Peyer's patch (tissue), 4 donors: ENCODE measurements at regions not wholly inside any gene's neighbourhood (a gene's known extent, or its start where the extent isn't known, plus 50 kb on each side); places are given as distances from the start of the nearest gene placed in this dataset.

Experiments
- DNase-seq, 3 donors: peaks; one replicate each; pipeline ENCODE4 v3.0.0-alpha.2; 2017 to 2019
- H3K27ac ChIP-seq, 4 donors: fragments of 200-600 bp; sonication (generic); one replicate each; pipeline ENCODE4 v1.5.1; 2016 to 2019
- H3K27me3 ChIP-seq, 2 donors: fragments of 200-600 bp; sonication (generic); one replicate each; pipeline ENCODE4 v1.5.1; 2019
- H3K36me3 ChIP-seq, 3 donors: fragments of 200-600 bp; sonication (generic); one replicate each; pipeline ENCODE4 v1.5.1; 2016 to 2019
- H3K4me1 ChIP-seq, 4 donors: fragments of 200-600 bp; sonication (generic); one replicate each; pipeline ENCODE4 v1.5.1; 2016 to 2019
- H3K4me3 ChIP-seq, 4 donors: fragments of 200-600 bp; sonication (generic); 1 replicate in 3 of 4; 2 replicates in 1 of 4; pipeline ENCODE4 v1.5.1; 2016 to 2019; ENCODE audit warnings: mild to moderate bottlenecking in 1 of 4
- H3K9me3 ChIP-seq, 4 donors: fragments of 200-600 bp; sonication (generic); one replicate each; pipeline ENCODE4 v1.5.1; 2016 to 2019; ENCODE audit warnings: mild to moderate bottlenecking in 1 of 4
- POLR2A ChIP-seq, 2 donors: fragments of 450-650 bp; IDR thresholded peaks; one replicate each; pipeline ENCODE4 v1.5.1; 2017; ENCODE audit warnings: antibody characterized with exemption in 2 of 2, mild to moderate bottlenecking in 2 of 2, moderate library complexity in 2 of 2
- TF ChIP-seq, protein P1 (sequence below), 6 experiments: fragments of 450-650 bp in 4 of 6; fragments of 200-600 bp in 2 of 6; sonication (generic) in 1 of 6; IDR thresholded peaks; one replicate each; pipeline ENCODE4 v1.5.1; 2017 to 2019; ENCODE audit warnings: antibody characterized with exemption in 6 of 6, mild to moderate bottlenecking in 3 of 6, moderate library complexity in 1 of 6

DNA sequence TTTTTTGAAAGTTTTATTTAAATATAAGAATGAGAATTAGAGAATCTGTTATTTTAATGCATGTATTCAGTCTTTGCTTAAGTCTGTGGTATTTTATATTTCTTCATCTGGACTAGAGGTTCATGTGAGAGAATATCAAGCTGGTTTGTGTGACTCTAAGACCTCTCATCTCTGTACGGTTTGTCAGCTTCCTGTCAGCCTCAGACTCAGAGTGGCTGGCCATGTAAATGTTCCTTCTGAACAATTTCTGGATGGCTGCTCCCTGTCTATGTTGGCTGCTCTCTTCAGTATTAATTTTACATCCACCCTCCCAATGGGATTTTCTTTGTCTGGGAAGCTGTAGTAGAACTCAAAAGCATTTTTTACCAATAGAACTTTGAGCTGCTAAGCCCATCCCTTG, 225.3 kb upstream of the THUMPD2 start:
- H3K36me3 ChIP-seq = no peaks in the 10 kb centered on the region
- no peak for DNase-seq
- H3K27me3 ChIP-seq = no peaks in the 10 kb centered on the region
- no peak overlapping the region for H3K4me3 ChIP-seq
- H3K4me1 ChIP-seq = no peaks in the 10 kb centered on the region
- no peaks in the 10 kb centered on the region for H3K9me3 ChIP-seq
- H3K27ac ChIP-seq = no peak overlapping the region
- TF ChIP-seq, protein P1, sequence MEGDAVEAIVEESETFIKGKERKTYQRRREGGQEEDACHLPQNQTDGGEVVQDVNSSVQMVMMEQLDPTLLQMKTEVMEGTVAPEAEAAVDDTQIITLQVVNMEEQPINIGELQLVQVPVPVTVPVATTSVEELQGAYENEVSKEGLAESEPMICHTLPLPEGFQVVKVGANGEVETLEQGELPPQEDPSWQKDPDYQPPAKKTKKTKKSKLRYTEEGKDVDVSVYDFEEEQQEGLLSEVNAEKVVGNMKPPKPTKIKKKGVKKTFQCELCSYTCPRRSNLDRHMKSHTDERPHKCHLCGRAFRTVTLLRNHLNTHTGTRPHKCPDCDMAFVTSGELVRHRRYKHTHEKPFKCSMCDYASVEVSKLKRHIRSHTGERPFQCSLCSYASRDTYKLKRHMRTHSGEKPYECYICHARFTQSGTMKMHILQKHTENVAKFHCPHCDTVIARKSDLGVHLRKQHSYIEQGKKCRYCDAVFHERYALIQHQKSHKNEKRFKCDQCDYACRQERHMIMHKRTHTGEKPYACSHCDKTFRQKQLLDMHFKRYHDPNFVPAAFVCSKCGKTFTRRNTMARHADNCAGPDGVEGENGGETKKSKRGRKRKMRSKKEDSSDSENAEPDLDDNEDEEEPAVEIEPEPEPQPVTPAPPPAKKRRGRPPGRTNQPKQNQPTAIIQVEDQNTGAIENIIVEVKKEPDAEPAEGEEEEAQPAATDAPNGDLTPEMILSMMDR (IDR thresholded peaks at IDR 0.05) = no peak

- DNase-seq = no peak
- H3K9me3 ChIP-seq = no peaks in the 10 kb centered on the region
- TF ChIP-seq, protein P1 (IDR thresholded peaks at IDR 0.05) = no peak
- no peak for TF ChIP-seq POLR2A (IDR thresholded peaks at IDR 0.05)
- no peaks in the 10 kb centered on the region for H3K4me1 ChIP-seq
- no peak overlapping the region for H3K4me3 ChIP-seq
- no peak overlapping the region for H3K27ac ChIP-seq
- no peaks in the 10 kb centered on the region for H3K27me3 ChIP-seq
- H3K36me3 ChIP-seq = no peaks in the 10 kb centered on the region
Observed at GRCh38 chr2:40002339-40002738, 223.3 kb upstream of the THUMPD2 start.

GRCh38 chr2:39999864-40000263, 220.8 kb upstream of the THUMPD2 start:
- no peak for DNase-seq
- Histone ChIP-seq H3K4me1 (no peaks in the 10 kb centered on the region), H3K36me3 (no peaks in the 10 kb centered on the region), H3K9me3 (no peaks in the 10 kb centered on the region), H3K4me3 (no peak overlapping the region), H3K27ac (no peak overlapping the region), H3K27me3 (no peaks in the 10 kb centered on the region)
- no peak for TF ChIP-seq POLR2A (IDR thresholded peaks at IDR 0.05)
- TF ChIP-seq, protein P1 (IDR thresholded peaks at IDR 0.05) = no peak

GRCh38 chr2:39998617-39999016, 219.6 kb upstream of the THUMPD2 start:
- Histone ChIP-seq H3K9me3 (no peaks in the 10 kb centered on the region), H3K27me3 (no peaks in the 10 kb centered on the region), H3K4me3 (no peak overlapping the region), H3K27ac (no peak overlapping the region), H3K36me3 (no peaks in the 10 kb centered on the region), H3K4me1 (no peaks in the 10 kb centered on the region)
- no peak for TF ChIP-seq POLR2A (IDR thresholded peaks at IDR 0.05)
- TF ChIP-seq, protein P1 (IDR thresholded peaks at IDR 0.05) = no peak
- DNase-seq = no peak

GRCh38 chr2:39996653-39997080, 217.6 kb upstream of the THUMPD2 start:
- Histone ChIP-seq H3K27me3 (no peaks in the 10 kb centered on the region), H3K36me3 (no peaks in the 10 kb centered on the region), H3K4me1 (no peaks in the 10 kb centered on the region), H3K9me3 (no peaks in the 10 kb centered on the region), H3K27ac (no peak overlapping the region), H3K4me3 (no peak overlapping the region)
- TF ChIP-seq, protein P1 (IDR thresholded peaks at IDR 0.05) = no peak
- TF ChIP-seq POLR2A (IDR thresholded peaks at IDR 0.05) = no peak
- DNase-seq = no peak
